ENCODE measurements at regions not wholly inside any gene's neighbourhood (a gene's known extent, or its start where the extent isn't known, plus 50 kb on each side); places are given as distances from the start of the nearest gene placed in this dataset.

DNA sequence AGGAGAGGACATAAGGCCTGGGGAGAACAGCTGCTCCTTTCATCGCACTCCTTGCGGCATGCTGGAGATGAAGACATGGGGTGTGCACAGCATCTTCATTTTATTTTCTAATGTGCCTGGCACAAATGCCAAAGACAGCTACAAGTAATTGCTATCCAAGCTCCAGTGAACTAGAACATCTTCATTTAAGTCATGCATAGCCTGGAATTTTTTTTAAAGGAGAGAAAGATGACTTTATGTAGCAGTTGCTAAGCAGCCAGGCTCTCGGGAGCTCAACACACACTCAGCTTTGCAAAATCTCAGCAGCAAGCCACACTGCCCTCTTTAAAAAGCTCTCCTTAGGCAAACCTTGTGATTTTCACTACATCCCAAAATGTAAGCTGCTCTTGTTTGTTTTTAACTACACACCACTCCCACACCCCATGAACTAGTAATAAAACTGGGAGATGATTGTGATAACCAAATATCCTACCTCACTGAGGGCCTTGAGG lies 164.5 kb upstream of the POU2AF2 start:
- TF ChIP-seq, protein P1, sequence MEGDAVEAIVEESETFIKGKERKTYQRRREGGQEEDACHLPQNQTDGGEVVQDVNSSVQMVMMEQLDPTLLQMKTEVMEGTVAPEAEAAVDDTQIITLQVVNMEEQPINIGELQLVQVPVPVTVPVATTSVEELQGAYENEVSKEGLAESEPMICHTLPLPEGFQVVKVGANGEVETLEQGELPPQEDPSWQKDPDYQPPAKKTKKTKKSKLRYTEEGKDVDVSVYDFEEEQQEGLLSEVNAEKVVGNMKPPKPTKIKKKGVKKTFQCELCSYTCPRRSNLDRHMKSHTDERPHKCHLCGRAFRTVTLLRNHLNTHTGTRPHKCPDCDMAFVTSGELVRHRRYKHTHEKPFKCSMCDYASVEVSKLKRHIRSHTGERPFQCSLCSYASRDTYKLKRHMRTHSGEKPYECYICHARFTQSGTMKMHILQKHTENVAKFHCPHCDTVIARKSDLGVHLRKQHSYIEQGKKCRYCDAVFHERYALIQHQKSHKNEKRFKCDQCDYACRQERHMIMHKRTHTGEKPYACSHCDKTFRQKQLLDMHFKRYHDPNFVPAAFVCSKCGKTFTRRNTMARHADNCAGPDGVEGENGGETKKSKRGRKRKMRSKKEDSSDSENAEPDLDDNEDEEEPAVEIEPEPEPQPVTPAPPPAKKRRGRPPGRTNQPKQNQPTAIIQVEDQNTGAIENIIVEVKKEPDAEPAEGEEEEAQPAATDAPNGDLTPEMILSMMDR (IDR thresholded peaks at IDR 0.05 in 2 of 3, conservative IDR thresholded peaks at IDR 0.05 in 1 of 3; ENCODE audit: borderline replicate concordance in 1 of 3, insufficient read depth in 1 of 3, low read depth in 2 of 3, low read length in 2 of 3): no peak
- TF ChIP-seq, protein P2, sequence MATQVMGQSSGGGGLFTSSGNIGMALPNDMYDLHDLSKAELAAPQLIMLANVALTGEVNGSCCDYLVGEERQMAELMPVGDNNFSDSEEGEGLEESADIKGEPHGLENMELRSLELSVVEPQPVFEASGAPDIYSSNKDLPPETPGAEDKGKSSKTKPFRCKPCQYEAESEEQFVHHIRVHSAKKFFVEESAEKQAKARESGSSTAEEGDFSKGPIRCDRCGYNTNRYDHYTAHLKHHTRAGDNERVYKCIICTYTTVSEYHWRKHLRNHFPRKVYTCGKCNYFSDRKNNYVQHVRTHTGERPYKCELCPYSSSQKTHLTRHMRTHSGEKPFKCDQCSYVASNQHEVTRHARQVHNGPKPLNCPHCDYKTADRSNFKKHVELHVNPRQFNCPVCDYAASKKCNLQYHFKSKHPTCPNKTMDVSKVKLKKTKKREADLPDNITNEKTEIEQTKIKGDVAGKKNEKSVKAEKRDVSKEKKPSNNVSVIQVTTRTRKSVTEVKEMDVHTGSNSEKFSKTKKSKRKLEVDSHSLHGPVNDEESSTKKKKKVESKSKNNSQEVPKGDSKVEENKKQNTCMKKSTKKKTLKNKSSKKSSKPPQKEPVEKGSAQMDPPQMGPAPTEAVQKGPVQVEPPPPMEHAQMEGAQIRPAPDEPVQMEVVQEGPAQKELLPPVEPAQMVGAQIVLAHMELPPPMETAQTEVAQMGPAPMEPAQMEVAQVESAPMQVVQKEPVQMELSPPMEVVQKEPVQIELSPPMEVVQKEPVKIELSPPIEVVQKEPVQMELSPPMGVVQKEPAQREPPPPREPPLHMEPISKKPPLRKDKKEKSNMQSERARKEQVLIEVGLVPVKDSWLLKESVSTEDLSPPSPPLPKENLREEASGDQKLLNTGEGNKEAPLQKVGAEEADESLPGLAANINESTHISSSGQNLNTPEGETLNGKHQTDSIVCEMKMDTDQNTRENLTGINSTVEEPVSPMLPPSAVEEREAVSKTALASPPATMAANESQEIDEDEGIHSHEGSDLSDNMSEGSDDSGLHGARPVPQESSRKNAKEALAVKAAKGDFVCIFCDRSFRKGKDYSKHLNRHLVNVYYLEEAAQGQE (IDR thresholded peaks at IDR 0.05; ENCODE audit: low read depth): no peak
- no peak for TF ChIP-seq EZH2phosphoT487 (IDR thresholded peaks at IDR 0.05; ENCODE audit: borderline replicate concordance)
- no peak for TF ChIP-seq FOSL1 (IDR thresholded peaks at IDR 0.05; ENCODE audit: low read depth)
- no peak for TF ChIP-seq EZH2 (IDR thresholded peaks at IDR 0.05)
- TF ChIP-seq ELF1 (IDR thresholded peaks at IDR 0.05; ENCODE audit: borderline replicate concordance, low read depth): no peak
- TF ChIP-seq POLR2A (IDR thresholded peaks at IDR 0.05; ENCODE audit: borderline replicate concordance, extremely low read depth, insufficient read depth, insufficient read length): no peak
- no peak for TF ChIP-seq RAD21 (IDR thresholded peaks at IDR 0.05; ENCODE audit: low read depth)
- TF ChIP-seq POLR2AphosphoS5 (IDR thresholded peaks at IDR 0.05; ENCODE audit: low read depth, low read length): no peak
- no peak for TF ChIP-seq SIN3A (IDR thresholded peaks at IDR 0.05; ENCODE audit: low read depth)
- TF ChIP-seq, protein P3, sequence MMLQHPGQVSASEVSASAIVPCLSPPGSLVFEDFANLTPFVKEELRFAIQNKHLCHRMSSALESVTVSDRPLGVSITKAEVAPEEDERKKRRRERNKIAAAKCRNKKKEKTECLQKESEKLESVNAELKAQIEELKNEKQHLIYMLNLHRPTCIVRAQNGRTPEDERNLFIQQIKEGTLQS (IDR thresholded peaks at IDR 0.05): no peak
- no peak for TF ChIP-seq CEBPB (IDR thresholded peaks at IDR 0.05; ENCODE audit: low read depth)
